ENCODE measurements at regions not wholly inside any gene's neighbourhood (a gene's known extent, or its start where the extent isn't known, plus 50 kb on each side); places are given as distances from the start of the nearest gene placed in this dataset.

- no peak for DNase-seq
- Histone ChIP-seq H3K36me3 (ENCODE audit: control insufficient read depth, insufficient read depth, low read length) (no peaks in the 10 kb centered on the region), H3K27ac (ENCODE audit: low read depth, low read length) (no peak overlapping the region), H3K4me3 (ENCODE audit: low read length) (no peak overlapping the region), H3K27me3 (ENCODE audit: control insufficient read depth, insufficient read depth, low read length, poor library complexity, severe bottlenecking) (no peaks in the 10 kb centered on the region), H3K4me1 (ENCODE audit: control insufficient read depth, insufficient read depth, low read length) (no peaks in the 10 kb centered on the region), H3K9ac (ENCODE audit: extremely low read depth, low read length, poor library complexity, severe bottlenecking) (no peak overlapping the region), H3K9me3 (ENCODE audit: control insufficient read depth, low read length) (peaks cover 19% of the 10 kb centered on the region)
- 90 to 92% methylated on average over 4 of the region's 4 CpGs for WGBS, 2 experiments (ENCODE audit: insufficient coverage in 1 of 2, insufficient read length in 1 of 2)
- H3K4me3 Mint-ChIP-seq: no peak overlapping the region
- no peak overlapping the region for H3K27ac Mint-ChIP-seq
- H3K36me3 Mint-ChIP-seq (ENCODE audit: low read depth): peaks cover 1% of the 10 kb centered on the region
- TF ChIP-seq, protein P1, sequence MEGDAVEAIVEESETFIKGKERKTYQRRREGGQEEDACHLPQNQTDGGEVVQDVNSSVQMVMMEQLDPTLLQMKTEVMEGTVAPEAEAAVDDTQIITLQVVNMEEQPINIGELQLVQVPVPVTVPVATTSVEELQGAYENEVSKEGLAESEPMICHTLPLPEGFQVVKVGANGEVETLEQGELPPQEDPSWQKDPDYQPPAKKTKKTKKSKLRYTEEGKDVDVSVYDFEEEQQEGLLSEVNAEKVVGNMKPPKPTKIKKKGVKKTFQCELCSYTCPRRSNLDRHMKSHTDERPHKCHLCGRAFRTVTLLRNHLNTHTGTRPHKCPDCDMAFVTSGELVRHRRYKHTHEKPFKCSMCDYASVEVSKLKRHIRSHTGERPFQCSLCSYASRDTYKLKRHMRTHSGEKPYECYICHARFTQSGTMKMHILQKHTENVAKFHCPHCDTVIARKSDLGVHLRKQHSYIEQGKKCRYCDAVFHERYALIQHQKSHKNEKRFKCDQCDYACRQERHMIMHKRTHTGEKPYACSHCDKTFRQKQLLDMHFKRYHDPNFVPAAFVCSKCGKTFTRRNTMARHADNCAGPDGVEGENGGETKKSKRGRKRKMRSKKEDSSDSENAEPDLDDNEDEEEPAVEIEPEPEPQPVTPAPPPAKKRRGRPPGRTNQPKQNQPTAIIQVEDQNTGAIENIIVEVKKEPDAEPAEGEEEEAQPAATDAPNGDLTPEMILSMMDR (conservative IDR thresholded peaks at IDR 0.05): no peak
- no peaks in the 10 kb centered on the region for H3K4me1 Mint-ChIP-seq
- H3K27me3 Mint-ChIP-seq (ENCODE audit: insufficient read depth): peaks cover 2% of the 10 kb centered on the region
- H3K9me3 Mint-ChIP-seq: peaks cover 16% of the 10 kb centered on the region
These were observed 51.3 kb upstream of the TMC5 start for GRCh38 chr16:19366391-19366790.

DNA sequence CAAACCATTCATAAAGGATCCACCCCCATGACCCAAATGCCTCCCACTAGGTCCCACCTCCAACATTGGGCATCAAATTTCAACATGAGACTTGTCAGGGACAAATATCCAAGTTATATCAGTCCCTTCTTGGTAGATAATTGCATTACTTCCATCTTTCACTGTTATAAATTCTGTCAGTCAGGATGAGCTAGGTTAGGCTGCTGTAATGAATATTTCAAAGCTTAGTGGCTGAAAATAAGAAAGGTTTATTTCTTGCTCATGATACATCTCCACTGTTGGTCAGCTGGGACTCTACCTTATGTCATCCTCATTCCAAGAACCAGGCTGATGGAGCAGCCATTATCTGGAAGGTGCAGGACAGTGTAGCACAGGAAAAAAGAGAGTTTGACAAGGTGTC, 50.3 kb upstream of the TMC5 start:
- Mint-ChIP-seq H3K27me3 (ENCODE audit: insufficient read depth) (peaks cover 2% of the 10 kb centered on the region), H3K27ac (no peak overlapping the region), H3K4me1 (no peaks in the 10 kb centered on the region), H3K9me3 (peaks cover 16% of the 10 kb centered on the region), H3K4me3 (no peak overlapping the region), H3K36me3 (ENCODE audit: low read depth) (peaks cover 1% of the 10 kb centered on the region)
- Histone ChIP-seq H3K4me3 (ENCODE audit: low read length) (peak overlapping the region; percentile 32), H3K27me3 (ENCODE audit: control insufficient read depth, insufficient read depth, low read length, poor library complexity, severe bottlenecking) (no peaks in the 10 kb centered on the region), H3K36me3 (ENCODE audit: control insufficient read depth, insufficient read depth, low read length) (no peaks in the 10 kb centered on the region), H3K9me3 (ENCODE audit: control insufficient read depth, low read length) (peaks cover 19% of the 10 kb centered on the region), H3K9ac (ENCODE audit: extremely low read depth, low read length, poor library complexity, severe bottlenecking) (no peak overlapping the region), H3K27ac (ENCODE audit: low read depth, low read length) (no peak overlapping the region), H3K4me1 (ENCODE audit: control insufficient read depth, insufficient read depth, low read length) (no peaks in the 10 kb centered on the region)
- TF ChIP-seq, protein P1 (conservative IDR thresholded peaks at IDR 0.05): no peak
- no peak for DNase-seq
